C4-2B (cell line): ENCODE measurements at regions not wholly inside any gene's neighbourhood (a gene's known extent, or its start where the extent isn't known, plus 50 kb on each side); places are given as distances from the start of the nearest gene placed in this dataset.

Source experiments
- ZFX ChIP-seq: fragments of 450-650 bp; IDR thresholded peaks from 2 replicates; pipeline ENCODE4 v1.6.1; 2017
- TF ChIP-seq, protein P1 (sequence below): fragments of 450-650 bp; conservative IDR thresholded peaks from 2 replicates; pipeline ENCODE4 v1.5.1; 2017; ENCODE audit warnings: mild to moderate bottlenecking

DNA sequence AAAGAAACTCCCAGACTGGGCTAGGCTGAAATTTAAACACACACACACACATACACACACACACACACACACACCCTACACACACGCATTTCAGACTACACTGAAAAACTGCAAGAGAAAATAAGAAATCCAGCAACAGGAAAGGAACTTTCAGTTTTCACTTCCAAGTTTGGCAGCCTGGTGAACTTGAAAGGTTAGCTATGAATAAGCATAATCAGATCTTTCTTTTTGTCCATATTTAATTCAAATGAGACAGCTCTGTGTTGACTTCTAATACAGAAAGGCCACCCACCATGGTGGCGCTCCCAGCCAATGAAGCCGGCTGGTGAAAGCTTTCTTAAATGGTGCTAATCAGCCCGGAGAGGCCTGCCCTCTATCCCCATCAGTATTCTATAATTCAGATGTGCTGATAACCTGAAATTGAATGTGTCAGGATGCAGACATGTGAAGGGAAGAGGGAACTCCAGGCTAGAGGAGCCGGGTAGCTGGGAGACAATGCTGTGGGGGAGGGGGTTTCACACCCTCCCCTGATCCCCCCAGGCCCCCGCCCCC is 108.3 kb upstream of the ZNF536 start:
- TF ChIP-seq, protein P1, sequence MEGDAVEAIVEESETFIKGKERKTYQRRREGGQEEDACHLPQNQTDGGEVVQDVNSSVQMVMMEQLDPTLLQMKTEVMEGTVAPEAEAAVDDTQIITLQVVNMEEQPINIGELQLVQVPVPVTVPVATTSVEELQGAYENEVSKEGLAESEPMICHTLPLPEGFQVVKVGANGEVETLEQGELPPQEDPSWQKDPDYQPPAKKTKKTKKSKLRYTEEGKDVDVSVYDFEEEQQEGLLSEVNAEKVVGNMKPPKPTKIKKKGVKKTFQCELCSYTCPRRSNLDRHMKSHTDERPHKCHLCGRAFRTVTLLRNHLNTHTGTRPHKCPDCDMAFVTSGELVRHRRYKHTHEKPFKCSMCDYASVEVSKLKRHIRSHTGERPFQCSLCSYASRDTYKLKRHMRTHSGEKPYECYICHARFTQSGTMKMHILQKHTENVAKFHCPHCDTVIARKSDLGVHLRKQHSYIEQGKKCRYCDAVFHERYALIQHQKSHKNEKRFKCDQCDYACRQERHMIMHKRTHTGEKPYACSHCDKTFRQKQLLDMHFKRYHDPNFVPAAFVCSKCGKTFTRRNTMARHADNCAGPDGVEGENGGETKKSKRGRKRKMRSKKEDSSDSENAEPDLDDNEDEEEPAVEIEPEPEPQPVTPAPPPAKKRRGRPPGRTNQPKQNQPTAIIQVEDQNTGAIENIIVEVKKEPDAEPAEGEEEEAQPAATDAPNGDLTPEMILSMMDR: no peak
- no peak for TF ChIP-seq ZFX
